IPS-NIHi7 (cell line): ENCODE measurements at regions not wholly inside any gene's neighbourhood (a gene's known extent, or its start where the extent isn't known, plus 50 kb on each side); places are given as distances from the start of the nearest gene placed in this dataset.
A peak's percentile ranks its signal among the peaks of the same experiment; 100 is the strongest.
"Not testable (repeated sequence)": the region's sequence is repeated elsewhere in the genome, so short reads cannot be mapped to it uniquely, and the experiment has no call there.

Experiments
- DNase-seq: peaks from one replicate; pipeline ENCODE4 v3.0.0; 2012; ENCODE audit warnings: mixed read lengths; ENCODE audit errors: extremely low spot score

DNA sequence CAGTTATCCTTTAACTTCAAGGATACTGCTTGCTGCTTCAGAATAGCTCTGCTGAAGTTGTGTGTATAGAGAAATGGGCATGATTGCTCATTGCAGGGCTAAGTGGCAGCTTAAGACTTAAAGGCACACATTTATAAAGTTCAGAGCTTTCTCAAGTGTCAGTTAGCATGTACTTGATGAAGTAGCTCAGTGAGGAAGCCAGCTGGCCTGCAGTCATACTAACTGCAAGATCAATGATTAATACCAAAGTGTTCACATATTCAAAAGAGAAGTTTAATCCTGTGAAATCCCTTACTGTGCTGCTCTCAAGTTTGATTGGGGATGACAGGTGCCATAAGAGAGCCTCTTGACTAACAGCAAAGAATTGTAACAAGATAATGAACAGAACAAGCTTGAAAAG is 483.4 kb upstream of the NUDT12 start:
- no peak for DNase-seq

DNA sequence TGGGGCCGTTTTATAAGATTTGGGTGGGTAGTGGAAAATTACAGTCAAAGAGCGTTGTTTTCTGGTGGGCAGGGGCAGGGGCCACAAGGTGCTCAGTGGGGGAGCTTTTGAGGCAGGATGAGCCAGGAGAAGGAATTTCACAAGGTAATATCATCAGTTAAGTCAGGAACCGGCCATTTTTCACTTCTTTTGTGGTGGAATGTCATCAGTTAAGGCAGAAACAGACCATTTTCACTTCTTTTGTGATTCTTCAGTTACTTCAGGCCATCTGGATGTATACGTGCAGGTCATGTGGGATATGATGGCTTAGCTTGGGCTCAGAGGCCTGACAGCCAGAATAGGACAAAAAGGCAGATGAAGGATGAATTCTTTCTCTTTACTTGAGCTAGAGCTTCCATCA is 477.3 kb upstream of the NUDT12 start:
- not testable (repeated sequence) for DNase-seq

DNA sequence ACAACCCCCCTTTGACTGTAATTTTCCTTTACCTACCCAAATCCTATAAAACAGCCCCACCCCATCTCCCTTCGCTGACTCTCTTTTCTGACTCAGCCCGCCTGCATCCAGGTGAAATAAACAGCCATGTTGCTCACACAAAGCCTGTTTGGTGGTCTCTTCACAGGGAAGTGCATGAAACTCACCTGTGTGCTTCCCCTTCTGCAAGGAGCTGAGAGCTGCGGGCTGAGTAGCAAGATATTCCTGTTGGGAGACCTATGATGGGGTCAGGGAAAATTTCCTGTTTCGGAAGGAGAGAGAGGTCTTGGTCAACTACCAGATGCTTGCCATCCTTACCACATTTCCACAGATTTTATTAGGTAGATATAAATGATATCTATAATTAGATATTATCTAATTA is 474.5 kb upstream of the NUDT12 start:
- DNase-seq = not testable (repeated sequence)

DNA sequence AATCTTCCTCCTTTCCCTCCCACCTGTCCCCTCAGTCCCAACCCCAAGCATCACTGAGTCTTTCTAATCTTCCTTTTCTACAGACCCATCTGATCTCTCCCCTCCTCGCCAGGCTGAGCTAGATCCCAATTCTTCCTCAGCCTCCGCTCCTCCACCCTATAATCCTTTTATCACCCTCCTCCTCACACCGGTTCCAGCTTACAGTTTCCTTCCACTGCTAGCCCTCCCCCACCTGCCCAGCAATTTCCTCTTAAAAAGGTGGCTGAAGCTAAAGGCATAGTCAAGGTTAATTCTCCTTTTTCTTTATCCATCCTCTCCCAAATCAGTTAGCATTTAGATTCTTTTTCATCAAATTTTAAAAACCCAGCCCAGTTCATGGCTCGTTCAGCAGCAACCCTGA is 470.6 kb upstream of the NUDT12 start:
- DNase-seq = not testable (repeated sequence)

DNA sequence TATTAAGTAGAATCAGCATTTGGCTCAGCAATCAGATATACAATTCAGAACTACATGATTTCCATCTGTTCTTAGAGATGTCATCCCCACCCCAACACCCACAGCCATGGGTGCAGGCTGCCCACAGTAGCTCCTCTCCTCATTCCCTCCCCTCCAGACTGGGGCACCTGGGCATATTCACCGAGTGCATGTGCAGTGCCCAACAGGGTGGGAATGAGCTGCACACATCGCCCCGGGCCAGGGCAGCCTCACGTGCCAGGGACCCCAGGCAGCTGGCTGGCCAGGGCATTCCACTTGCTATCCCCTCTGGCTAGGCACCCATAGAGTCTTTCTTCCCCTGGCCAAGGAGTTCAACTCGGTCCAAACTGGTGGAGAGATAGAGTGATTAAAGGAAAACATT is 461.9 kb upstream of the NUDT12 start:
- DNase-seq = no peak

DNA sequence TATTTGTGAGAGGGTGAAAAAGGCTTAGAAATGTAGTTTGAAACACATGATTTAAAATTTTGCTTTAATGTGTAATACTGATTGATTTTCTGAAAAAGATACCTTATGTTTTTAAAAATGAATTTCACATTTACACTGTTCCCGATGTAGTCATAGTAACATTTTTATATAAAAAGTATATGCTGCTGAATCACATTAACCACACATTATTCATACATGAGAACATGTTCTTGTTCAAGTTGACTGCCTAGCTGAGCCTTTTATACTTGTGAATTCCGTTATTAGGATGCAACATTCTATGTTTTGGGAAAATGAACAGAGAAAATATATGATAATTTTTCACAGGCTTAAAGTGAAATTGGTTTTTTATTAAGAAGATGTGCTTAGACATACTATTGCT is 461.1 kb upstream of the NUDT12 start:
- no peak for DNase-seq

DNA sequence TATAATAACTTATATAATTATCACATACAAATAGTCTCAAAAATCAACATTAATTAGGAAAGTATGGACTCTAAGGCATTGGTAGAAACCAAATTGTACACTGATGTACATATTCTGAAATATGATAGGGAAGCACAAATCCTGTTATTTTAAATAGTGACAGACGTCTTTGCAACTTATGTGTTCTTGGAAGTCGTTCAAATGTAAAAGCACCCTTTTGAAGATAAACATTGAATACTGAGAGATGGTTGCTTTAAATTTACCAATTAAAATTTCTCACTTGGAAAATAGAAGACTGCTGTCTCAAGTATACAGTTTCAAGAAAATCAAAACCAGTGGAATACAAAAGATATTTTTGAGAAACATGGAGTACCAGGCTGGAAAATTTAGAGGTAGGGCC is 457.4 kb upstream of the NUDT12 start:
- DNase-seq = no peak

DNA sequence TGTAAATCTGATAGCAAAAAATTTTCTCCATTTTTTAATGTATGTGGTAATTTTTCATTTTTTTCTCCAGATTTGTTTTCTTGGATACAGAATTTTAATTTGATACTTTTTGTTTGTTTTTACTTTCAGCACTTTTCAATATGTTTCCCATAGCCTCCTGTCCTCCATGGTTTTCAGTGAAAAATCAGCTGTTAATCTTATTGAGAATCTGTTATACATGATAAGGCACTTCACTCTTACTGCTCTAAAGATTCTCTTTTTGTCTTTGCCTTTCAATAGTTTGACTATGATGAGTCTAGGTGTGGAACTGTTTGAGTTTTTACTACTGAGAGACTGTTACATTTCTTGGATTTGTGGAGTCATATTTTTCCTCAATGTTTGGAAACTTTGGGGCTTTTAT is 455.7 kb upstream of the NUDT12 start:
- no peak for DNase-seq

DNA sequence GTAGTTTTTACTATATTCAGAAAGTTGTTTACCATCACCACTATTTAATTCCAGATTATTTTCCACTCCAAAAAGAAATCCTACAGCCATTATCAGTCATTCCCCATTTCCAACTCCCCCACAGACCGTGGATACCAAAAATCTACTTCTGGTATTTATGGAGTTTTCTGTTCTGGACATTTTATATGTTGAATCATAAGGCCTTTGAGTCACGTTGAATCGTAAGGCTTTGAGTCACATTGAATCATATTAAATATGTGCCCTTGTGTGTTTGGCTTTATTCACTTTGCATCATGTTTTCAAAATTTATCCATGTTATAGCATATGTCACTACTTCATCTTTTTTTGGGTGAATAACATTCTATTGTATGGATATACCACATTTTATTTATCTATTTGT is 454.1 kb upstream of the NUDT12 start:
- DNase-seq = no peak

DNA sequence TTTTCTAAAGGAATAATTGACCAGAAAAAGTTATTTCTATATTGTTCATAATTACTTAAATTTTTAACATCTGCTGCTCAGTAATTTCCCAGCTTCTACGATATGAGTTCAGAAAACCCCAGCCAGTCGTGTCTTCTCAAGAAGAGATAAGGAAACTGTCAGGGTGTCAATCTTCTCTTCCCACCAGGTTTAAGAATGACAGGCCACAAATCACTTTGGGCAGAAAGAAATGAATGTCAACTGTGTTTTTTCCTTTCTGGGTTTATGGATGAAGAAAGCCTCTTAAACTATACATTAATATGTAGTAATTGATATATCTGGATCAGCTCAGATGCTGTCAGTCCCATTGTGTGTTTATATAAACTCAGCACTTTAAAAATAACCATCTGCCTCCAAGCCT is 453.2 kb upstream of the NUDT12 start:
- no peak for DNase-seq

DNA sequence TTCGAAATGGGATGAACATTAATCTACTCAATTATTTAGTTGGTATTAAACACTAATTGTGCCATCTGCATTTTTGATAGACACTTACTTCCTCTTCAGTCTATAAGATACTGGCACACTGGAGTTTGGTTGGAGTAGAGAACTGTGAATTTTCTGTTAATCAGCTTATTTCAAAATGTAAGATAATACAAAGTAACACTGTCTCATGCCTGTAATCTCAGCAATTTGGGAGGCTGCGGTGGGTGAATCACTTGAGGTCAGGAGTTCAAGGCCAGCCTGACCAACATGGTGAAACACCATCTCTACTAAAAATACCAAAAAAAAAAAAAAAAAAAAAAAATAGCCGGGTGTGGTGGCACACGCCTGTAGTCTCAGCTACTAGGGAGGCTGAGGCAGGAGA is 440.2 kb upstream of the NUDT12 start:
- not testable (repeated sequence) for DNase-seq

DNA sequence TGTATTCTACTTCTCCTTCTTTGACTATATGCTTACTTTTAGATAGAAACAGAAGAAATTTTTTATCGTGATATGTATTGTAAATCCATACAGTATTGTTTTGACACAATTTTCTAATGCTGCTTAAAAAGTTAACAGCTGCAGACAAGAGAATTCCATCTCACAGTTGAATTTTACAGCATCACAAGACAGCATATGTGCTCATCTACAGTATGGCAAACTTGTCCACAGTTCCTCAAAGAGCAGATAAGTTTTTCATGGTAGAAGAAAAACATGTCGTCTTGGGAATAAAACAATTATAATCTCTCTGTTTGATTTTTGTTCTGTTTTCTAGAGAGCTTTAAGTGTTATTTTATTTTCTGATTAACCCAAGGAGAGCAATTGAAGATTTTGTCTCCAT is 438.5 kb upstream of the NUDT12 start:
- no peak for DNase-seq

DNA sequence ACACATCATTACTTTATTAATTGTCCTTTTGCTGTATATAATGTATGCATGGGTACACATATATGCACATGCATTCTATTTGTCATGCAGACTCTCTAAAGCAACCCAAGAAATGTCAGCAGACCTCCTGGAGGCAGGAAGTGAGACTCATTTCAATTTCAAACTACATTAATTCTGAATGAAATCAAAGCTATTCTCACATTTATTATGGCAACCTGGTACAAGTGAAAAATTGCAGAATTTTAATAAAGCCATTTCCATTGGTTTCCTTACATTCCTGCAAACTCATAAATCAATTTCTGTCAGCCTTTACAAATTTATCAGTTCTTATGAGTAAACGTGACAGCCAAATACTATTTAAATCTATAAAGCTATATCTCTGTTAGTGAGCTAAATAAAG is 430.4 kb upstream of the NUDT12 start:
- DNase-seq = no peak

DNA sequence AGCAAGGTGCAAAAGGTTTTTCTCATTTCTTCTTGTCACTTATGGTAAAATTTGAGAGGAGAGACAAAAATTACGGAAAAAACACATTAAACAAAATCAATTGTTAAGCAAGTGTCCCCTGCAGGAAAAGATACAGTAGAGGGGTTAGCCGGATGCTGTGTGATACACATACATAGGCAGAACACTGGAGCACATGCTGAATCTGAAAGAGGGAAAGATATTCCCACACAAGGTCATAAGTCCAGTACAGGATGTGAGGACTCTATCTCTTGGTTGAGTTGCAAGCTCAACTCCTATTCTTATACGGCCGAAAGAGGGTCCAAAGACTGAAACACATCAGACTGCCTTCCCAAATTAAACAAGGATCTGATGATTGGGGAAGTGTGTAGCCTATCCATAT is 427.5 kb upstream of the NUDT12 start:
- no peak for DNase-seq

DNA sequence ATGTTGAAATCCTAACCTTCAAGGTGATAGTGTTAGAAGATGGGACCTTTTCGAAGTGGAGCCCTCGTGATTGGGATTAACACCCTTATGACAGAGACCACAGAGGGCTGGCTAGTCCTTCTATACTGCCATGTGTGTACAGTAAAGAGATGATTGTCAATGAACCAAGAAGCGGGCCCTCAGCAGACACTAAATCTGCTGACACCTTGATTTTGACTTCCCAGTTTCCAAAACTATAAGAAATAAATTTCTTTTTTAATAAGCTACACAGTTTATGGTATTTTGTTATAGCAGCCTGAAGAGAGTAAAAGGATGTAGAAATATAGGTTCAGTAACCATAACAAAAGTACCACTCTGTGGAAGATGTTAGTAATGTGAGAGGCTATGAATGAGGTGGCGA is 419.0 kb upstream of the NUDT12 start:
- no peak for DNase-seq

DNA sequence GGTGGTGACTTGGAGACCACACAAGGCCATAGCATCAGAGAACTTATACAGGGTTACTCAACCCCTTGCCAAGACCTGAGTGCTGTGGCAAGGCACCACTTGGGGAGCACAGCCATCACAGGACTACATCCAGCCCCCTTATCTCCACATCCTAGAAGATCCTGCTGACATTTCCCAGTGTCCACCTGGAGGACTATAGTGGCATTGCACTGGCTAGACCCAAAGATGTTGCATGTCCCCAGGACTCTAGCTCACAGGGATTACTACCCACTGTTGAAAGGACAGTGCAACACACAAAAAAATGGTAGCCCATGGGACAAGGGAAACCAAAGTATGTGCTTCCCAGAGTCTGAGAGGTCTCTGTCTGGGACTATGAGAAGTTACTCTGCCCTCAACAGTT is 411.1 kb upstream of the NUDT12 start:
- DNase-seq = peak; percentile 17

DNA sequence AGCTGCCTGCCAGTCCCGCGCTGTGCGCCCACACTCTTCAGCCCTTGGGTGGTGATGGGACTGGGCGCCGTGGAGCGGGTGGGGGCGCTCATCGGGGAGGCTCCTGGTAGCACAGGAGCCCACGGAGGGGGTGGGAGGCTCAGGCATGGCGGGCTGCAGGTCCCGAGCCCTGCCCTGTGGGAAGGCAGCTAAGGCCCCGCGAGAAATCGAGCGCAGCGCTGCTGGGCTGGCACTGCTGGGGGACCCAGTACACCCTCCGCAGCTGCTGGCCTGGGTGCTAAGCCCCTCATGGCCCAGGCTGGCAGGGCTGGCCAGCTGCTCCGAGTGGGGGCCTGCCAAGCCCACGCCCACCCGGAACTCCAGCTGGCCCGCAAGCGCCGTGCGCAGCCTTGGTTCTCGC is 403.7 kb upstream of the NUDT12 start:
- DNase-seq = not testable (repeated sequence)

DNA sequence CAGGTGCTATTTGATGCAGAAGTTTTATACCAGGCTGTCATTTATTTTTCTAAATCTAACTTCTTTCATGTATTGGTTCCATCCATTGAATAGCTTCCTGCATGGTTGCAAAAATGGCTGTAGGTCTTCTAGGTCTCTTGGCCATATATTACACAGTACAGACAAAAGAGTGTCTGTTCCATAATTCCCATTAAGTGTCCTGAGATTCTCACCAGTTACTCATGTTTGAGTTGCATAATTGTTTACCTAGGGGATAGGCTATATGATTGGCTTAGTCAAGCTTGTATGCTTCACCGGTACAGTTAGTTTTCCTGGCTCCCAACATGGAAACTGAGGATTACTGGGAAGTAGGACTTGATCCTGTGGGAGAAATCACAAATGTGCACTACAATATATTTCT is 399.4 kb upstream of the NUDT12 start:
- DNase-seq = no peak

DNA sequence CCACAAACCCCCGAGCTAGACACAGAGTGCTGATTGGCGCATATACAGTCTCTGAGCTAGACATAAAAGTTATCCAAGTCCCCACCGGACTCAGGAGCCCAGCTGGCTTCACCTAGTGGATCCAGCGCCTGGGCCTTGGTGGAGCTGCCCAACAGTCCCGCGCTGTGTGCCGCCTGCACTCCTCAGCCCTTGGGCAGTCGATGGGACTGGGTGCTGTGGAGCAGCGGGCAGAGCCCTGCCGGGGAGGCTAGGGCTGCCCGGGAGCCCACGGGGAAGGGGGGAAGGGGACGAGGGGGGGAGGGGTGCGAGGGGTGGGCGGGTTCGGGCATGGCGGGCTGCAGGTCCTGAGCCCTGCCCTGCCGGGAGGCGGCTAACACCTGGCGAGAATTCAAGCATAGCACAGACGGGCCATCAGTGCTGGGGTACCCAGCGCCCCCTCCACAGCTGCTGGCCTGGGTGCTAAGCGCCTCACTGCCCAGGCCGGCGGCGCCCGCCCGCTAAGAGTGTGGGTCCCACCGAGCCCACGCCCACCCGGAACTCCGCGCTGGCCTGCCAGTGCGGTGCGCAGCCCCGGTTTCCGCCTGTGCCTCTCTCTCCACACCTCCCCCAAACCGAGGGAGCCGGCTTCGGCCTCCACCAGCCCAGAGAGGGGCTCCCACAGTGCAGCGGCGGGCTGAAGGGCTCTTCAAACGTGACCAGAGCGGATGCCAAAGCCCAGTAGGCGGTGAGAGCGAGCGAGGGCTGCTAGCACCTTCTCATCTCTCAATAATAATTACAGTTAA is 391.2 kb upstream of the NUDT12 start:
- DNase-seq = no peak

DNA sequence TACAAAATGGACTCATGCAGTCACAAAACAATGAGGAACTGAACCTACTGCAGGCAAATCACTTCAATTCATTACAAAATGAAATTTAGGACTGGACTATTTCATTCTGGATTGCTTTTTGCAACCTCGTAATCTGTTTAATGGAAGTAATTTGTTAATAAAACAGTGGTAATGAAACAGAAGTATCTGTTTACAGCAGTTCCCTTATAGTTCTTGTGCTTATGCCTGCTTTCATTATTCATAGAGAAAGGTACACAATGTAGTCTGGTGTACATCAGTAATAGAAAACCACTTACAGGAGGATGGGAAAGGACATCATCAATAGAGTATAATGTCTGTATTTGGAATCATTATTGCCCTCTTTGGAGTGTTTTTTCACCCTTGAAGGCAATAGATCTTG is 389.2 kb upstream of the NUDT12 start:
- no peak for DNase-seq

DNA sequence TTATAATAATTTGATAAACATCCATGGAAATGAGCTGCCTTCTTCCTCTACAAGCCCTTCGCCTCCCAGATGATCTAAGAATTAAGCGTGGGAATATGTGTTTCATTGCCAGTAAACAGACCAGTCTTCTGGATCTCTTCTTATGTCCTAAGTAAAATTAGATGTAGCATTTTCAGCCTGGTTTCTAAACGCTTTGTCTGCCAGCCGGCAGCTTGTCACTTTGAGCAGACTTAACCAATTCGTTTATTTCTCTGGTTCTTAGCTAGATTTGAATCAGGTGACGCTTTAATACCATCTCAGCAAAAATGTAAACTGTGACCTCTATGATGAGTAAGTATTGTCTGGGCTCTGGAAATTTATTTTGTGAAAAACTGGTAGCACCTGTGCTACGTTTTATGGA is 380.6 kb upstream of the NUDT12 start:
- no peak for DNase-seq

DNA sequence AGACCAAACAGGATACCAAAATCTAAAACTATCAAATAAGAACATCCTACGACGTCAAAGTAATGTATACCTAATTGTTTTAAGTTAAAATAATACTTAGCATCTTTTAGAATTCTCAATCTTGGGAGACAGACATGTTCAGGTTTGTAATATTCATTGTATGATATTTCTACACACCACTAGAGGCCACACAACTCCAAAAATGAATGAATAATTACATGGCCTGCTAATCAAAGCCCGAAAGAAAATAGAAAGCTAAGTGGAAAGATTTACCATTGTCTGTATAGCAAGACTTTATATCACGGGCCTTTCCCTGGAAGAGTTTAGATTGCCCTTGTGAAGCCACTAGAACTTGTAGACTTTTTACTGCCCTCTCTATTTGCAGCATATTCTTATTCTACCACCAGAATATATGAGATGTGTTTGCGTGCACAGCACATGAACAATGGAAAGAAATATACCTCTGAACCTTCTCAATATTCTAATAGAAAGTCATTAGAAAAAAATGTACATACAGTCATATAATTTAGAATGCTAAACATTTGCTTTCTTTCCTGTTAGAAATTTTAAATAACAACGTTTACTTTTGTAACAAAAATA is 380.1 kb upstream of the NUDT12 start:
- no peak for DNase-seq

DNA sequence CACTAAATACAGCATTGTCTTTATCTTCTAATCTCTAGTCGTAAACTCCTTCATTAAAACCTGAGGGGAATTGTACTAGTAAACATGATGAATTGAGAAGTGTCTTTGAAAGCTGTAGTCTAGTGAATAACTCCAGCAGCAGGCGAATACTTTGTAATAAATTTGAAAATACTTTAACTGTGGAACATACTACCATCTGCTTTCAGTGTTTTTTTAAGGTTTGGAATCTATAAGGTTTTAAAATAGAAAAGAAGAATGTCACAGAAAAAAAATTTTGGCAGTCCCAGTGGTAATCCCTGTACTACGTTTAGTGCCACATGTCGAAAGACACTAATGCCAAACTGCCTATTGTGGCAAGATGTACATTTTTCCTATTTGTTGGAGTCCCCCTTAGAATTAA is 379.0 kb upstream of the NUDT12 start:
- DNase-seq = no peak

DNA sequence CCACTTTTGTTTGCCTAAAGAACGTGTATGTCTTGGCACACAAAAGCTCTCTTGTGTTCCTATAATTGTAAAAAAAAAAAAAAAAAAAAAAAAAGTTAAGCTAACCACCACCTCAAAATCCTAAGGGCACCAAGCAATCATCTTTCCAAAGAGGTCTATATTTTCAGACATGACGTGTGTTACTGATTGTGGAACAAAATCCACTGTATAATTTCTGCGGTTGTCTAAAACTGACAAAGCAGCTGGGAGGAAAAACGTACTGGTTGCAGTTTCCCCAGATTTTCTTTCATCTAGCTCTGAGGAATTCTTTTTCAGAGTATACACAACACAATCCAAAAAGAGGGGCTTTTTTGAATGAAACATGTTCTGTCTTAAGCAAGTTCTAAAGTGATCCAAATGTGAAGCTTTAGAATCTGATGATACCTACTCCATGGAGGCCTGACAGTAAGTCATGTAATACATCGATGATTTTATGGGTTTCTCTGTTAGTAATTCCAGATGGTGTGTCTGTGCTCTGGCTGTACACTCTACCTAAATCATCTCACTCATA is 375.6 kb upstream of the NUDT12 start:
- DNase-seq = no peak
